ENCODE measurements at regions not wholly inside any gene's neighbourhood (a gene's known extent, or its start where the extent isn't known, plus 50 kb on each side); places are given as distances from the start of the nearest gene placed in this dataset.

GRCh38 chr20:19807946-19808330, 49.9 kb downstream of the RIN2 start:
- H3K27ac Mint-ChIP-seq: no peak overlapping the region
- no peaks in the 10 kb centered on the region for H3K36me3 Mint-ChIP-seq
- no peak for ATAC-seq (ENCODE audit: low read depth in 2 of 2)
- H3K27me3 Mint-ChIP-seq: peaks cover 0 to 6% (median 0%) of the 10 kb centered on the region in 3 donors
- no peak overlapping the region for H3K4me3 Mint-ChIP-seq
- H3K4me1 Mint-ChIP-seq: peaks cover 25 to 42% (median 40%) of the 10 kb centered on the region in 3 donors
- H3K9me3 Mint-ChIP-seq: peaks cover 0 to 3% (median 0%) of the 10 kb centered on the region in 7 donors
- DNase-seq: no peak

- peak overlapping the region in 1 of 8 donors; percentile 53 for H3K4me3 Mint-ChIP-seq
- H3K27me3 Mint-ChIP-seq: peaks cover 0 to 6% (median 0%) of the 10 kb centered on the region in 3 donors
- H3K4me1 Mint-ChIP-seq: peaks cover 27 to 44% (median 43%) of the 10 kb centered on the region in 3 donors
- no peak for DNase-seq
- H3K27ac Mint-ChIP-seq: no peak overlapping the region
- peaks cover 0 to 3% (median 0%) of the 10 kb centered on the region in 7 donors for H3K9me3 Mint-ChIP-seq
- no peak for ATAC-seq (ENCODE audit: low read depth in 2 of 2)
- no peaks in the 10 kb centered on the region for H3K36me3 Mint-ChIP-seq
Observed at GRCh38 chr20:19808498-19808897, 50.4 kb downstream of the RIN2 start.

GRCh38 chr20:19809505-19809904, 51.4 kb downstream of the RIN2 start:
- Mint-ChIP-seq H3K9me3 (peaks cover 0 to 3% (median 0%) of the 10 kb centered on the region in 7 donors), H3K36me3 (no peaks in the 10 kb centered on the region), H3K4me1 (peaks cover 35 to 52% (median 43%) of the 10 kb centered on the region in 3 donors), H3K27ac (peak overlapping the region in 1 of 6 donors; percentile 67), H3K27me3 (peaks cover 0 to 6% (median 0%) of the 10 kb centered on the region in 3 donors), H3K4me3 (no peak overlapping the region)
- DNase-seq (no peak), ATAC-seq (ENCODE audit: low read depth in 2 of 2) (no peak)

GRCh38 chr20:19811231-19811630, 53.2 kb downstream of the RIN2 start:
- peaks cover 44 to 64% (median 49%) of the 10 kb centered on the region in 3 donors for H3K4me1 Mint-ChIP-seq
- no peaks in the 10 kb centered on the region for H3K27me3 Mint-ChIP-seq
- H3K27ac Mint-ChIP-seq: peak overlapping the region in 1 of 6 donors; percentile 68
- H3K36me3 Mint-ChIP-seq: no peaks in the 10 kb centered on the region
- ATAC-seq (ENCODE audit: low read depth in 2 of 2) (no peak), DNase-seq (no peak)
- H3K4me3 Mint-ChIP-seq: no peak overlapping the region
- H3K9me3 Mint-ChIP-seq: no peaks in the 10 kb centered on the region

- Mint-ChIP-seq H3K9me3 (no peaks in the 10 kb centered on the region), H3K4me3 (no peak overlapping the region), H3K27me3 (no peaks in the 10 kb centered on the region), H3K36me3 (no peaks in the 10 kb centered on the region), H3K4me1 (peaks cover 40 to 63% (median 49%) of the 10 kb centered on the region in 3 donors), H3K27ac (peak overlapping the region in 1 of 6 donors; percentile 33)
- no peak for DNase-seq
- ATAC-seq (ENCODE audit: low read depth in 2 of 2): no peak
Observed at GRCh38 chr20:19812056-19812455, 54.0 kb downstream of the RIN2 start.

- no peak for DNase-seq
- Mint-ChIP-seq H3K4me1 (peaks cover 40 to 57% (median 47%) of the 10 kb centered on the region in 3 donors), H3K4me3 (peak overlapping the region in 1 of 8 donors; percentile 69), H3K27me3 (no peaks in the 10 kb centered on the region), H3K36me3 (no peaks in the 10 kb centered on the region), H3K9me3 (no peaks in the 10 kb centered on the region), H3K27ac (peak overlapping the region in 1 of 6 donors; percentile 62)
- no peak for ATAC-seq (ENCODE audit: low read depth in 2 of 2)
Observed at GRCh38 chr20:19812696-19813095, 54.6 kb downstream of the RIN2 start.

GRCh38 chr20:19813846-19814640, 56.0 kb downstream of the RIN2 start:
- DNase-seq: no peak
- Mint-ChIP-seq H3K4me3 (peak overlapping the region in 2 of 8 donors; percentile 12 to 16), H3K27me3 (no peaks in the 10 kb centered on the region), H3K9me3 (peaks cover 0 to 3% (median 0%) of the 10 kb centered on the region in 7 donors), H3K4me1 (peaks cover 38 to 65% (median 47%) of the 10 kb centered on the region in 3 donors), H3K27ac (peak overlapping the region in 2 of 6 donors; percentile 33 to 57), H3K36me3 (no peaks in the 10 kb centered on the region)
- ATAC-seq (ENCODE audit: low read depth in 2 of 2): no peak

GRCh38 chr20:19815553-19815991, 57.5 kb downstream of the RIN2 start:
- peak overlapping the region in 4 of 6 donors; percentile 39 to 90 (median 78) for H3K27ac Mint-ChIP-seq
- no peaks in the 10 kb centered on the region for H3K27me3 Mint-ChIP-seq
- H3K36me3 Mint-ChIP-seq: no peaks in the 10 kb centered on the region
- H3K9me3 Mint-ChIP-seq: peaks cover 0 to 4% (median 0%) of the 10 kb centered on the region in 7 donors
- ATAC-seq (ENCODE audit: low read depth in 2 of 2) (peak; percentile 97 to 99), DNase-seq (peak; percentile 62)
- H3K4me1 Mint-ChIP-seq: peaks cover 41 to 69% (median 54%) of the 10 kb centered on the region in 3 donors
- peak overlapping the region; percentile 36 to 86 (median 70) for H3K4me3 Mint-ChIP-seq

- H3K27ac Mint-ChIP-seq: peak overlapping the region in 1 of 6 donors; percentile 65
- peaks cover 0 to 4% (median 0%) of the 10 kb centered on the region in 7 donors for H3K9me3 Mint-ChIP-seq
- H3K36me3 Mint-ChIP-seq: no peaks in the 10 kb centered on the region
- no peaks in the 10 kb centered on the region for H3K27me3 Mint-ChIP-seq
- no peak for DNase-seq
- ATAC-seq (ENCODE audit: low read depth in 2 of 2): no peak
- no peak overlapping the region for H3K4me3 Mint-ChIP-seq
- H3K4me1 Mint-ChIP-seq: peaks cover 41 to 72% (median 55%) of the 10 kb centered on the region in 3 donors
Observed at GRCh38 chr20:19816386-19816785, 58.3 kb downstream of the RIN2 start.

GRCh38 chr20:19817017-19817416, 59.0 kb downstream of the RIN2 start:
- H3K27ac Mint-ChIP-seq: peak overlapping the region in 2 of 6 donors; percentile 29 to 35
- no peaks in the 10 kb centered on the region for H3K36me3 Mint-ChIP-seq
- peaks cover 0 to 4% (median 0%) of the 10 kb centered on the region in 7 donors for H3K9me3 Mint-ChIP-seq
- H3K4me3 Mint-ChIP-seq: no peak overlapping the region
- H3K4me1 Mint-ChIP-seq: peaks cover 46 to 77% (median 57%) of the 10 kb centered on the region in 3 donors
- H3K27me3 Mint-ChIP-seq: no peaks in the 10 kb centered on the region
- no peak for ATAC-seq (ENCODE audit: low read depth in 2 of 2)
- no peak for DNase-seq

- Mint-ChIP-seq H3K36me3 (no peaks in the 10 kb centered on the region), H3K4me3 (no peak overlapping the region), H3K27me3 (no peaks in the 10 kb centered on the region), H3K4me1 (peaks cover 41 to 74% (median 57%) of the 10 kb centered on the region in 3 donors), H3K27ac (no peak overlapping the region), H3K9me3 (peaks cover 0 to 4% (median 0%) of the 10 kb centered on the region in 7 donors)
- ATAC-seq (ENCODE audit: low read depth in 2 of 2) (no peak), DNase-seq (no peak)
Observed at GRCh38 chr20:19819149-19819548, 61.1 kb downstream of the RIN2 start.

GRCh38 chr20:19820555-19821211, 62.6 kb downstream of the RIN2 start:
- ATAC-seq (ENCODE audit: low read depth in 2 of 2) (peak; percentile 54 to 59), DNase-seq (no peak)

GRCh38 chr20:19821606-19822005, 63.5 kb downstream of the RIN2 start:
- Mint-ChIP-seq H3K36me3 (no peaks in the 10 kb centered on the region), H3K27me3 (no peaks in the 10 kb centered on the region), H3K27ac (peak overlapping the region in 1 of 6 donors; percentile 16), H3K4me1 (peaks cover 45 to 68% (median 57%) of the 10 kb centered on the region in 3 donors), H3K4me3 (peak overlapping the region in 2 of 8 donors; percentile 26 to 67), H3K9me3 (peaks cover 0 to 4% (median 0%) of the 10 kb centered on the region in 7 donors)
- ATAC-seq (ENCODE audit: low read depth in 2 of 2): no peak
- DNase-seq: no peak

More at GRCh38 chr20:19820555-19821211, 62.6 kb downstream of the RIN2 start:
- Mint-ChIP-seq H3K4me1 (peaks cover 45 to 74% (median 65%) of the 10 kb centered on the region in 3 donors), H3K4me3 (peak overlapping the region in 3 of 8 donors; percentile 26 to 69 (median 38)), H3K27ac (peak overlapping the region in 3 of 6 donors; percentile 15 to 56 (median 15)), H3K36me3 (no peaks in the 10 kb centered on the region), H3K27me3 (no peaks in the 10 kb centered on the region), H3K9me3 (peaks cover 0 to 4% (median 0%) of the 10 kb centered on the region in 7 donors)
